Hepatocyte (in vitro differentiated cells): ENCODE measurements at regions not wholly inside any gene's neighbourhood (a gene's known extent, or its start where the extent isn't known, plus 50 kb on each side); places are given as distances from the start of the nearest gene placed in this dataset.

Experiments
- DNase-seq: peaks from one replicate; pipeline ENCODE4 v3.0.0-alpha.2; 2016; ENCODE audit warnings: low spot score
- H2AFZ ChIP-seq: fragments of 200-600 bp; sonication (generic); 2 replicates; pipeline ENCODE4 v1.6.0; 2016; ENCODE audit warnings: antibody characterized with exemption, mild to moderate bottlenecking
- H3K27ac ChIP-seq: fragments of 200-600 bp; sonication (generic); 2 replicates; pipeline ENCODE4 v1.5.1; 2016; ENCODE audit warnings: mild to moderate bottlenecking
- H3K27me3 ChIP-seq: fragments of 200-600 bp; sonication (generic); 2 replicates; pipeline ENCODE4 v1.6.1; 2016
- H3K36me3 ChIP-seq: fragments of 200-600 bp; sonication (generic); replicated peaks from 2 replicates; pipeline ENCODE4 v1.5.1; 2016; ENCODE audit warnings: low read depth; ENCODE audit not compliant: insufficient read depth
- H3K4me1 ChIP-seq: fragments of 200-600 bp; sonication (generic); 2 replicates; pipeline ENCODE4 v1.5.1; 2016; ENCODE audit warnings: mild to moderate bottlenecking, moderate library complexity; ENCODE audit not compliant: insufficient read depth
- H3K4me2 ChIP-seq: fragments of 200-600 bp; sonication (generic); 2 replicates; pipeline ENCODE4 v1.6.0; 2016
- H3K4me3 ChIP-seq: fragments of 200-600 bp; sonication (generic); 2 replicates; pipeline ENCODE4 v1.5.1; 2016; ENCODE audit warnings: mild to moderate bottlenecking
- H3K79me2 ChIP-seq: fragments of 200-600 bp; sonication (generic); 2 replicates; pipeline ENCODE4 v1.6.0; 2017; ENCODE audit warnings: mild to moderate bottlenecking
- H3K9me2 ChIP-seq: fragments of 200-600 bp; sonication (generic); replicated peaks from 2 replicates; pipeline ENCODE4 v1.6.0; 2017; ENCODE audit warnings: mild to moderate bottlenecking; ENCODE audit not compliant: insufficient read depth
- H3K9me3 ChIP-seq: fragments of 200-600 bp; sonication (generic); 2 replicates; pipeline ENCODE4 v1.5.1; 2016; ENCODE audit warnings: low read depth, mild to moderate bottlenecking
- H4K20me1 ChIP-seq: fragments of 200-600 bp; sonication (generic); 2 replicates; pipeline ENCODE4 v1.6.0; 2016; ENCODE audit warnings: mild to moderate bottlenecking; ENCODE audit not compliant: insufficient read depth, poor library complexity, severe bottlenecking
- CTCF ChIP-seq: fragments of 200-600 bp; sonication (generic); IDR thresholded peaks from 2 replicates; pipeline ENCODE4 v1.5.1; 2016; ENCODE audit warnings: antibody characterized with exemption, mild to moderate bottlenecking; ENCODE audit not compliant: poor library complexity
- EZH2 ChIP-seq: fragments of 200-600 bp; sonication (generic); IDR thresholded peaks from 2 replicates; pipeline ENCODE4 v1.6.1; 2016; ENCODE audit warnings: antibody characterized with exemption, mild to moderate bottlenecking, borderline replicate concordance
- EZH2phosphoT487 ChIP-seq: fragments of 200-600 bp; sonication (generic); IDR thresholded peaks from one replicate; pipeline ENCODE4 v1.6.1; 2018; ENCODE audit warnings: antibody characterized with exemption, mild to moderate bottlenecking, low read depth, moderate library complexity; ENCODE audit not compliant: unreplicated experiment, severe bottlenecking
- WGBS: methylation state at CpG from one replicate; pipeline ENCODE4 v1.1.6; 2016; ENCODE audit warnings: low lambda C conversion rate; ENCODE audit errors: missing lambda C conversion rate; 5-methylcytosine and 5-hydroxymethylcytosine counted together

- WGBS = 91% methylated on average over 11 of the region's 11 CpGs
Measured at GRCh38 chr6:102581378-102582124, 1188.0 kb downstream of the GRIK2 start.

GRCh38 chr6:102571236-102571908, 1177.9 kb downstream of the GRIK2 start:
- Histone ChIP-seq H3K79me2 (no peaks in the 10 kb centered on the region), H3K4me1 (no peaks in the 10 kb centered on the region), H2AFZ (no peak overlapping the region), H3K27ac (no peak overlapping the region), H3K4me3 (no peak overlapping the region), H3K36me3 (no peaks in the 10 kb centered on the region), H3K4me2 (no peak overlapping the region), H3K27me3 (no peaks in the 10 kb centered on the region), H4K20me1 (no peaks in the 10 kb centered on the region), H3K9me3 (no peaks in the 10 kb centered on the region), H3K9me2 (no peaks in the 10 kb centered on the region)
- WGBS = 60% methylated on average over 2 of the region's 2 CpGs
- TF ChIP-seq EZH2phosphoT487 (no peak), EZH2 (no peak), CTCF (no peak)
- DNase-seq = no peak

More at GRCh38 chr6:102581378-102582124, 1188.0 kb downstream of the GRIK2 start:
- no peaks in the 10 kb centered on the region for H3K36me3 ChIP-seq
- H3K79me2 ChIP-seq = no peaks in the 10 kb centered on the region
- H3K4me2 ChIP-seq = no peak overlapping the region
- no peak for DNase-seq
- H4K20me1 ChIP-seq = no peaks in the 10 kb centered on the region
- no peak overlapping the region for H2AFZ ChIP-seq
- no peaks in the 10 kb centered on the region for H3K27me3 ChIP-seq
- H3K27ac ChIP-seq = no peak overlapping the region
- H3K9me2 ChIP-seq = no peaks in the 10 kb centered on the region
- H3K9me3 ChIP-seq = no peaks in the 10 kb centered on the region
- TF ChIP-seq EZH2phosphoT487 (no peak), EZH2 (no peak), CTCF (no peak)
- H3K4me1 ChIP-seq = no peaks in the 10 kb centered on the region
- H3K4me3 ChIP-seq = no peak overlapping the region

GRCh38 chr6:102562713-102563112, 1169.2 kb downstream of the GRIK2 start:
- 68% methylated on average over 1 of the region's 1 CpG for WGBS

GRCh38 chr6:102553214-102553613, 1159.7 kb downstream of the GRIK2 start:
- no peak for TF ChIP-seq CTCF
- TF ChIP-seq EZH2phosphoT487 = no peak
- no peak for TF ChIP-seq EZH2
- H2AFZ ChIP-seq = no peak overlapping the region
- H3K4me3 ChIP-seq = no peak overlapping the region
- no peak for DNase-seq
- no peaks in the 10 kb centered on the region for H4K20me1 ChIP-seq
- H3K4me1 ChIP-seq = no peaks in the 10 kb centered on the region
- no peaks in the 10 kb centered on the region for H3K27me3 ChIP-seq
- H3K4me2 ChIP-seq = no peak overlapping the region
- H3K79me2 ChIP-seq = no peaks in the 10 kb centered on the region
- no peaks in the 10 kb centered on the region for H3K9me3 ChIP-seq
- no peak overlapping the region for H3K27ac ChIP-seq
- H3K36me3 ChIP-seq = no peaks in the 10 kb centered on the region
- no peaks in the 10 kb centered on the region for H3K9me2 ChIP-seq

More at GRCh38 chr6:102562713-102563112, 1169.2 kb downstream of the GRIK2 start:
- H3K4me2 ChIP-seq = no peak overlapping the region
- no peaks in the 10 kb centered on the region for H3K4me1 ChIP-seq
- H3K27ac ChIP-seq = no peak overlapping the region
- TF ChIP-seq EZH2phosphoT487 = no peak
- no peak for TF ChIP-seq EZH2
- no peaks in the 10 kb centered on the region for H3K36me3 ChIP-seq
- H4K20me1 ChIP-seq = no peaks in the 10 kb centered on the region
- H3K4me3 ChIP-seq = no peak overlapping the region
- no peaks in the 10 kb centered on the region for H3K79me2 ChIP-seq
- H3K9me2 ChIP-seq = no peaks in the 10 kb centered on the region
- DNase-seq = no peak
- no peaks in the 10 kb centered on the region for H3K27me3 ChIP-seq
- no peaks in the 10 kb centered on the region for H3K9me3 ChIP-seq
- no peak overlapping the region for H2AFZ ChIP-seq
